ENCODE measurements at regions not wholly inside any gene's neighbourhood (a gene's known extent, or its start where the extent isn't known, plus 50 kb on each side); places are given as distances from the start of the nearest gene placed in this dataset.
A peak's percentile ranks its signal among the peaks of the same experiment; 100 is the strongest.
"Not testable (repeated sequence)": the region's sequence is repeated elsewhere in the genome, so short reads cannot be mapped to it uniquely, and the experiment has no call there.

DNA sequence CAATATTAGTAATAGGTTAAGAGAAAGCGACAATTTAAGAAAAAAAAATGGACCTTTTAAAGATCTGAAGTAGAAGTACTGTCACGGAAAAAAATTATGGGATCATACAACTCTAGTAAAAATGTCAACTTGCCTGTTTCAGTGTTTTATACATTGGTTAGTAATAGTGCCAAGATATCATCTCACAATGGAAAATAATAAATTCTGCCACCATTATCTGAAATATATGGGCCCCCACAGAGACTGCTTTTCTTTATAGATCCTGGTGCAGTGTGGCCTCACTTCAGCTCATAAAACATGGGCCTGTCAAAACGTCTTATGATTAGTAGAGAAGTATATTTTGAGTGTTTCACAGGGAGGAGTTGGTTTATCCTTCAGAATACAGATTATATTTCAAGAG is 266.3 kb upstream of the EPHA6 start:
- no peak for ATAC-seq
- no peak overlapping the region for H3K27ac Mint-ChIP-seq
- peaks cover 0 to 11% of the 10 kb centered on the region in 2 donors for H3K36me3 Mint-ChIP-seq
- DNase-seq (ENCODE audit: low spot score in 2 of 2), result no peak
- H3K9me3 Mint-ChIP-seq, result peaks cover 33 to 40% of the 10 kb centered on the region in 2 donors

DNA sequence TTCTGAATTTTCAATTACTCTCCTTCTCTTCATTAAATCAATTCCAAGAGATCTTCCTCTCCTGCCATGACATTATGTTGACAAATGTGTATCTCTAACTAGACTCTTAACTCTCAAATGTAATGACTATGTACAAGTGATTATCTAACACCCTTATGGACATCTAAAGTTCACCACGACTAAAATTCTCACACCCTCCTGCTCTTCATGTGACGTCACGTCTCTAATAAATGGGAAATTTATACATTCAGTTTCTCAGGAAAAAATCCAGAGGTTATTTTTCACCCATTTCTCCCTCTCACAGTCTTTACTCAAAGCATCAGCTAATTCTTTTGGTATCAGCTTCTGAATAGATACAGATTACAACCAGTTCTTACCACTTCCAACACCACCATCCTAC is 237.5 kb upstream of the EPHA6 start:
- Mint-ChIP-seq H3K9me3 (peaks cover 31 to 46% of the 10 kb centered on the region in 2 donors), H3K36me3 (peaks cover 9 to 33% of the 10 kb centered on the region in 2 donors), H3K27ac (no peak overlapping the region)
- ATAC-seq (no peak), DNase-seq (ENCODE audit: low spot score in 2 of 2) (no peak)

DNA sequence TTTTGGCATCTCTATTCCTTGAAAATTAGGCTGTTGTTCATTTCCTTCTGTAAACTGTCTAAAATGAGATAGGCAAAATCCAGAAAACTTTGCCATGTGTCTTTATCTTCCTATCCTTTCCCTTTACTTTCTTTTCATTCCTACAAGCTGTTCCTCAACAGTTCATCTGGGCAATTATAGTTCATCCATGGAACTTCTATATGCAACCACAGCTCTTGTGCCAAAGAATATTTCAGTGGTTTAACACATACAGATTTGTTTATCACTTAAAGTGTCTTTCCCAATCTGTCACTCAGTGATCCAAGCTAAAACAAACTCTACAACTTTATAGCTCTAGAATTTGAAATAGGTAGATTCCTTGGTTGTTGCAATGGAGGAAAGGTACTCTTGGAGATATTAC is 230.3 kb upstream of the EPHA6 start:
- H3K36me3 Mint-ChIP-seq, result no peaks in the 10 kb centered on the region
- peaks cover 15 to 19% of the 10 kb centered on the region in 2 donors for H3K9me3 Mint-ChIP-seq
- H3K27ac Mint-ChIP-seq, result no peak overlapping the region
- ATAC-seq (no peak), DNase-seq (ENCODE audit: low spot score in 2 of 2) (no peak)

DNA sequence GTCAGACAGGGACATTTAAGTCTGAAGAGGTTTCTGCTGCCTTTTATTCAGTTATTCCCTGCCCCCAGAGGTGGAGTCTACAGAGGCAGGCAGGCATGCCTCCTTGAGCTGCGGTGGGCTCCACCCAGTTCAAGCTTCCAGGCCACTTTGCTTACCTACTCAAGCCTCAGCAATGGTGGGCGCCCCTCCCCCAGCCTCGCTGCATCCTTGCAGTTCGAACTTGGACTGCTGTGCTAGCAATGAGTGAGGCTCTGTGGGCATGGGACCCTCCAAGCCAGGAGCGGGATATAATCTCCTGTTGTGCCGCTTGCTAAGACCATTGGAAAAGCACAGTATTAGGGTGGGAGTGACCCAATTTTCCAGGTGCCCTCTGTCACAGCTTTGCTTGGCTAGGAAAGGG is 207.5 kb upstream of the EPHA6 start:
- H3K27ac Mint-ChIP-seq; ATAC-seq; DNase-seq (ENCODE audit: low spot score in 2 of 2): not testable (repeated sequence)
- peaks cover 21 to 27% of the 10 kb centered on the region in 2 donors for H3K9me3 Mint-ChIP-seq
- H3K36me3 Mint-ChIP-seq, result peaks cover 0 to 15% of the 10 kb centered on the region in 2 donors

DNA sequence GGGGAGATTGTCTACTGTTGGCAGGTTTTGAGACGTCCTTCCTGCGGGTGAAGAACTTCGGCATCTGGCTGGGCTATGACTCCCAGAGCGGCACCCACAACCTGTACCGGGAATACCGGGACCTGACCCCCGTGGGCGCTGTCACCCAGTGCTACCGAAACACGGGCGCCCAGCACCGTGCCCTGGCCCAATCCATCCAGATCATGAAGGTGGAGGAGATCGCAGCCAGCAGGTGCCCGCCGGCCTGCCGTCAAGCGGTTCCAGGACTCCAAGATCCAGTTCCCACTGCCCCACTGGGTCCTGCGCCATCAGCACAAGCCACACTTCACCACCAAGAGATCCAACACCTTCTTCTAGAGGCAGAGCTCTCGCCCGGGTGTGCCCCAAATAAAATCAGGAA is 194.9 kb upstream of the EPHA6 start:
- Mint-ChIP-seq H3K9me3 (peaks cover 0 to 6% of the 10 kb centered on the region in 2 donors), H3K27ac (no peak overlapping the region), H3K36me3 (no peaks in the 10 kb centered on the region)
- no peak for DNase-seq (ENCODE audit: low spot score in 2 of 2)
- peak; percentile 43 to 48 for ATAC-seq

DNA sequence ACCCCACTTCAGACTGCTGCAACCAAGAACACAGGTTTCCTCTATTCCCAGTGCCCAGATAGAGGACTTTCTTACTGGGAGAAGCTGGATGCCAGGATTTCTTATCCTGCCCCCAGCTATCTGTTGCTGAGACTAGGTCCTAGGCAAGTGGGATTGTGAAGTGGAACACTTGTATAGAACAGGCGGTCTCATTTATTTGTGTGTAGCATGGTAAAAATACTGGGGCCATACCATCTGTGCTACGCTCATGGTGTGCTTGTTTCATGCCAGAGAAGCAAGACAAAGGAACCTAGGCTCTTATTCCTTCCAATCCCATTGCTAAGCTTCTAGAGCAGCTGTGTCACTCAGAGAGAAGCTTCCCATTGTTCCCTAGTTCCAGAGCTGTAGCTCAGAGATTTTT is 191.5 kb upstream of the EPHA6 start:
- peaks cover 6 to 8% of the 10 kb centered on the region in 2 donors for H3K9me3 Mint-ChIP-seq
- H3K27ac Mint-ChIP-seq, result no peak overlapping the region
- no peak for DNase-seq (ENCODE audit: low spot score in 2 of 2)
- ATAC-seq, result peak; percentile 24 to 65
- no peaks in the 10 kb centered on the region for H3K36me3 Mint-ChIP-seq

DNA sequence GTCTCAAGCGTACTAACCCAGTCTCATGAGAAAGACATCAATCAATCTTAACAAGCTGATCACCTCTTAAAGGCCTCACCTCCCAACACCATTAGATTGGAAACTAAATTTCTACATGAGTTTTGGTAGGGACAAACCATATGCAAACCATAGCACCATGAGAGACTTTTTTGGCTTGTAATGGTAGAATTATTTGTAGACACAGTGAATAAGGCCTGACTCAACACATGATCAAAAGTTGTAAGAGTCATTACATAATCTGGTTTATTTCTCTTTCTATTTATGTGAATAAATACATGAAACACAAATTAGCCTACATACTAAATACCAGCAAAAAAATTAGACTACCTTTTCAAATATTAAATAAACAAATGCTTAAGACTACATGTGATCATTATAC is 183.3 kb upstream of the EPHA6 start:
- DNase-seq (ENCODE audit: low spot score in 2 of 2) (no peak), ATAC-seq (no peak)
- H3K27ac Mint-ChIP-seq, result no peak overlapping the region
- H3K36me3 Mint-ChIP-seq, result no peaks in the 10 kb centered on the region
- peaks cover 3 to 12% of the 10 kb centered on the region in 2 donors for H3K9me3 Mint-ChIP-seq

DNA sequence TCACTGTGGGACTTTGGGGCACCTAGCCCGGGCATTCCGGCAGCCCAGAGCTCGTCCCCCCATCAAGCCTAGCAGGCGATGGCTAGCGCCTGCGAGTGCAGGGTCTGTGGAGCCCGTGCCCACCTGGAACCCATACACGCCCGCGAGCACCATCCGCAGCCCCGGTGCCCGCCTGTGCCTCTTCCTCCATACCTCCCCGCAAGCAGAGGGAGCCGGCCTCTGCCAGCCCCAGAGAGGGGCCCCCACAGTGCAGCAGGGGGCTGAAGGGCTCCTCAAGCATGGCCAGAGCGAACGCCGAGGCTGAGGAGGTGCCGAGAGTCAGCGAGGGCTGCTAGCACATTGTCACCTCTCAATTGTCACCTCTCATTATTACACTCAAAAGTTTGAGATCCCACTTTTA is 167.8 kb upstream of the EPHA6 start:
- ATAC-seq (no peak), DNase-seq (ENCODE audit: low spot score in 2 of 2) (no peak)
- Mint-ChIP-seq H3K27ac (no peak overlapping the region), H3K9me3 (peaks cover 3 to 5% of the 10 kb centered on the region in 2 donors), H3K36me3 (no peaks in the 10 kb centered on the region)

DNA sequence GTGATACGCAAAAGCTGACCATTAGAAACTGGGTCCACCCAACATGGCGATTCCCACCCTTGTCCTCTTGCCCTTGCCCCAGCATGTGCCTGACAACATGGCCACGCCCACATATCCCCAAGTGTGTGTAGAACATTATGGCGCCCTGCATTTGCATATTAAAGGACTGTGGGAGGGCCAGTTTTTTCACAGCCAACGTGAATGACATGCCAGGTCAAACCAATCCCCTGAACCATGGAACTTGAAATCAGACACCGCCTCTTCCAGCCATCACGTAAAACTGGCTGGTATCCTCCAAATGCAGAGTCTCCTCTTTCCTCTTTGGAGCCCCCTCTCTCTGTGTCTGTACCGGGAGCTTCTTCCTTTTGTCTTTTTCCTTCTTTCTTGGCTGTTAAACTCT is 156.7 kb upstream of the EPHA6 start:
- peaks cover 11 to 16% of the 10 kb centered on the region in 2 donors for H3K9me3 Mint-ChIP-seq
- DNase-seq (ENCODE audit: low spot score in 2 of 2) (no peak), ATAC-seq (no peak)
- no peaks in the 10 kb centered on the region for H3K36me3 Mint-ChIP-seq
- no peak overlapping the region for H3K27ac Mint-ChIP-seq

DNA sequence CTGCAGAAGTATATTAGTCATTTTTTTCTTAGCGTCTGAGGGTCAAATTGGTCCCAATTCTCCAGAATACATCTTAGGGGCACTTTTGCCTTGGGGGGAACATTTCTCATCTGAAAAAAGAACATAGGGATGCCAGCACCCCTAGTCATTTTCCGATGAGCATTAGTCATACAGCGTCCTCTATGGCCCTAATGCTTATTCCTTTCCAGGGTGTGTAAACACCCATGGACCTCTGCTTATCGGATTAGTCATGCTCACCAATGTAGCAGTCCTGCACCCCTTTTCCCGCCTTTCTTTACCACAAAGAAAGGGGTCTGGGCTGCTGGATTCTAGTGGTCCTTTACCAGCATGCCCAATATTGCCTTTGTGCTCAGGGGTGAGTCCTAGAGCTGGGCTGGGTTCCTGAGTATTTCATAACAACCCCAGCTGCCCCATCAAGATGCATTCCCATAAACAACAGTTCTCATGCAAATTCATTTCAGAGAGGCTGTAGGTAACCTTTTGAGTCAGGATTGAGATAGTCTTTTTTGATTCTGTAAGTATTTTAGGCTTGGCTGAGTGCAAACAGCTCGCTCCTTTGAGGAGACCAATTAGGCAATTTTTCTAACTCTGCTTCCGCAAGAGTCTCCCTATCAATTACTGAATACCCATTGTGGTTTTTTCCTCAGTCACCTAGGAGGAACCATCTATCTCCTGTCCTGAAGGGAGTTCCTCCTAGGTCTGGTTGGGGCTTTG is 142.4 kb upstream of the EPHA6 start:
- not testable (repeated sequence) for ATAC-seq; H3K27ac Mint-ChIP-seq; DNase-seq (ENCODE audit: low spot score in 2 of 2); H3K36me3 Mint-ChIP-seq
- H3K9me3 Mint-ChIP-seq, result peaks cover 14 to 32% of the 10 kb centered on the region in 2 donors

DNA sequence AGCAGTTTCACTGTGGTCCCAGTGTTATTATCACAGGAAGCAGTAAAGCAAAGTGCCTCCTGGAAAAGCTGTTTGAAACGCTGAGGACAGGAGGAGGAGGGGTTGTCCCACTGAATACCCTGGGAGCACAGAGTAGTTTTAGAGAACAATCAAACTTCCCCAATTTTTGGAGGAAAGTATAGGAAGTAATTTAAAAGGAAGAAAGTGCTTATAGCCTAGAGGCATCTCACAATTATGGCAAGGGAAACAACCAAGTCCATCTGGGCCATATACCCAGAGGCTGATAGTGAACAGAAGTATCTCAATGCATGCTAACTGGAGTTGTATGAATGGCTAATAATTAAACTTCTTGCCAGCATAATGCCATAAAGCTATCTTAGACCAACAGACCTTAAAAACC is 137.2 kb upstream of the EPHA6 start:
- ATAC-seq (no peak), DNase-seq (ENCODE audit: low spot score in 2 of 2) (no peak)
- peaks cover 0 to 18% of the 10 kb centered on the region in 2 donors for H3K9me3 Mint-ChIP-seq
- H3K36me3 Mint-ChIP-seq, result no peaks in the 10 kb centered on the region
- H3K27ac Mint-ChIP-seq, result no peak overlapping the region

DNA sequence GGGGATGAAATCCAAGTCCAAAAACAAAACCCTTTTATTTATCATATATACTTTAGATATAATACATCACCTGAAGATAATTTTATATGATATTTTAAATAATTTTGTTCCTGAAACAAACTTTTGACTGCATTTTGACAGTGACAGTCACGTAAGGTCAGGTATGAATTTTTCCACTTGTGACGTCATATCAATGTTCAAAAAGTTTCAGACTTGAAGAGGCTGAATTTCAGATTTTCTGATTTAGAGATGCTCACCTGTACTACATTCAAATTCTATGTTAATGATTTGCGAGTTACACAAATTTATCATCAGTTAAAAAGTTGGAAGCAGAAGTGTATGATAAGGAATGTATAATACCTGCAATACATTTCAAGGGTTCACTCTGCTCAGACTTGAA is 136.1 kb upstream of the EPHA6 start:
- ATAC-seq (no peak), DNase-seq (ENCODE audit: low spot score in 2 of 2) (no peak)
- H3K9me3 Mint-ChIP-seq, result peaks cover 3 to 17% of the 10 kb centered on the region in 2 donors
- no peaks in the 10 kb centered on the region for H3K36me3 Mint-ChIP-seq
- no peak overlapping the region for H3K27ac Mint-ChIP-seq

DNA sequence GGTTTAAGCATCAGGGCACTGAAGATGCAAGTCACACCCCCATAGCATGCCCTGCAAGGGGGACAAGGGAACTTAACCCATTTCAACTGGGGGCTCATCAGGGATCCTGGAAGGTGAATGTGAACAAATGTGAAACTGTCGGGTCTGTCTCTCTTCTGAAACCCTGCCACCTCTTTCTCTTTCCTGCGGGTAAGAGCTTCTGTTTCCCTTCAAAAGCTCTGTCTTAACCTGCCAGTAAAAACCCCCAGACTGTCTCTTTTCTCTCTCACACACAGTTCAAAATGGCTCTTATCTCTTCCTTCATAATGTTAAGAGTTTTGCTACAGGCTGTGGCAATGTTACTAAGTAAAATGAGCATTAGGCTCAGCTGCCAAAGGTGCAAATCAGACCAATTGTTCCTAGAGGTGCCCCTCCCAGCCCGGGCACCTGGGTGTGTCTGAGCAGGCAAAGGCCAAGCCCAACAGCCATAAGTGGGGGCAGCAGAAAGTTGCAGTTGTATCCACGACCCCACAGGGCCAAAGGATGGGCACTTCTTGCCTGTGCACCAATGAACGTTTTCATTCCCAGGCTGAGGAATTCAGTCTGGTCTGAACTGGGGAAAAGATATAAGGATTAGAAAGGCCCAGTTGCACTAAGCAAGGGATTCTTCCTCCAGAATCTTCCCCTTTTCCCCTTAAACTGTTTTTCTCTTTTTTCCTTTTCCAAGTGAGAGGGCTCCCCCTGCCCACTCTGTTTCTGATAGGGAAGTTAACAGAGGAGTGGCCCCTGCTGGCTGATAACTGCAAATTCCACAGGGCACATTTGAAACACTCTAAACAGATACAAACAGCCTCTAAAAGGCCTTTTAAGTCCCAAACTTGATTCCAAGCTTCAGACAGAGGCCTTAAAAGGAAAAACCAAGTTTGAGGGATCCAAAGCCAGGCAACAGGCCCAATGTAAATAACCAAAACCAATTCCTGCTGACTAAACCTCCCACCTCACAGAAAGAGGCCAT is 113.8 kb upstream of the EPHA6 start:
- Mint-ChIP-seq H3K36me3 (peaks cover 0 to 17% of the 10 kb centered on the region in 2 donors), H3K27ac (no peak overlapping the region), H3K9me3 (peaks cover 26 to 37% of the 10 kb centered on the region in 2 donors)
- DNase-seq (ENCODE audit: low spot score in 2 of 2), result no peak
- ATAC-seq, result no peak

DNA sequence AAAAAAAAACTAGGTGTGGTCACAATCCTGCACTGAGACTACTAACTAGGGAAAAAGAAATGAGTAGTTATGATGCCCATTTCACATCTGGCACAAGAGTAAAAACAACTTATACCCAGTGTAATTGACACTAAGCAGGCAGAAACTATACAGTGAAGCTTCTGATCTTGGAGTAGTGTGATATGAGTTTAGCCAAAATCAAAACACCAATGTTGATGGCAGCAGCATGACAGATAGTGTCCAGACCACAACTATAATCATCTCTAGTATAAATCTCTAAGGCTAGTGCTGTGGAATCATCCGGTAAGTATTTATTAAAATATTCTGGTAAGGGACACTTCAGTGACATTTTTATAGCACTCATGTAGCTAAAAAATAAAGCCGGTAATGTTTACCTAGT is 108.5 kb upstream of the EPHA6 start:
- no peak for DNase-seq (ENCODE audit: low spot score in 2 of 2)
- Mint-ChIP-seq H3K27ac (no peak overlapping the region), H3K9me3 (peaks cover 17 to 19% of the 10 kb centered on the region in 2 donors), H3K36me3 (no peaks in the 10 kb centered on the region)
- no peak for ATAC-seq

DNA sequence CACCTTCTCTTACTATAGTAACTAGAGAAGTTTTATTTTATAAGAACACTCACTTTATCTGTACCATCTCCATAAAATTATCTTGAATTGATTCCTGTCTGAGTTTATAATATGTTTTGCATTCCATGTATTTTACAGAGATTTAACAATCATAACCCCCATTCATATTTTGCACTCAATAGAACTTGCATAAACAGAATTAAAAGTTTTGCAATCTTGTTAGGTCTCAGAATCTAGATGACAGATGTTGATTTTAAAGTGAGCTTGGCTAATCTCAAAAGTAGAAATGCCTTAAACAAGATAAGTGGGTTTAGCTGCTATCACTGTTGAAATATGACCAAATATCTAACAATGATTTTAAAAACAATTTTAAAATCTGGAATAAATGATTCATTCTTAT is 107.9 kb upstream of the EPHA6 start:
- H3K36me3 Mint-ChIP-seq, result no peaks in the 10 kb centered on the region
- ATAC-seq, result no peak
- no peak for DNase-seq (ENCODE audit: low spot score in 2 of 2)
- peaks cover 17 to 19% of the 10 kb centered on the region in 2 donors for H3K9me3 Mint-ChIP-seq
- no peak overlapping the region for H3K27ac Mint-ChIP-seq

DNA sequence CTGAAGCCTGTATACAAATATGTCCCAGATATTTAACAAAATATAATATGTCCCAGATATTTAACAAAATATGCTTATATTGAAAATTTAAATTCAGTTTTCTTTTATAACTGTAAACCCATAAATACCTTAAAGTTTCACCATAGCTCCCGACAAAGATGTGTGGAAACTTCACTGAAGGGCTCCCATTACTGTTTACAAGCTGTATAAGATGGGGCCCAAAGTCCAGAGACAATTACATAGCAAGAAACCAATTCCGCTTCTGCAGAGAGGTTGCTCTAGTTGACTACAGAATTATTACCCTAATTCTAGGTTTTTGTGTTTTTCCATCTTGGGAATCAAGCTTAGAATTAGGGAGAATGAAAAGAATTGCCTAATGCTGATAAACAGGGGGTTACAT is 102.6 kb upstream of the EPHA6 start:
- H3K9me3 Mint-ChIP-seq, result peaks cover 3 to 8% of the 10 kb centered on the region in 2 donors
- no peak overlapping the region for H3K27ac Mint-ChIP-seq
- H3K36me3 Mint-ChIP-seq, result no peaks in the 10 kb centered on the region
- DNase-seq (ENCODE audit: low spot score in 2 of 2), result no peak
- ATAC-seq, result no peak

DNA sequence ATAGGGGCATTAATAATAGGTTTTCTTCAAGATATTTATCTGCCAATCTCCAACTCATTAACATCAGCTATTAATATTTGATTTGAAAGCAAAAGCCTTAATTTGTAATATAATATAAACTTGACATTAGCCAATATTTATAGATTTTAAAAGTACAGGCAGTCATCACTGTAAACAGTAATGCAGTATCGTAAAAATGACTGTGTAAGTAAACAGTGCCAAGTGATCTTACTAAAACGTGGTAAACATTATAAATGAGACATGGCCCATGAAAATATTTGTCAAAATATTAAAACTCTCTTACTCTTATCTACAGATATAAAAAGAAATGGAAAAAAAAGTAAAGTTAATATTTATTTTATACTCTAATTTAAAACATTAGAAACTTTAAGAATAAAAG is 101.6 kb upstream of the EPHA6 start:
- H3K9me3 Mint-ChIP-seq, result peaks cover 3 to 8% of the 10 kb centered on the region in 2 donors
- ATAC-seq (no peak), DNase-seq (ENCODE audit: low spot score in 2 of 2) (no peak)
- H3K27ac Mint-ChIP-seq, result no peak overlapping the region
- no peaks in the 10 kb centered on the region for H3K36me3 Mint-ChIP-seq
